22Rv1 (cell line): ENCODE measurements at regions not wholly inside any gene's neighbourhood (a gene's known extent, or its start where the extent isn't known, plus 50 kb on each side); places are given as distances from the start of the nearest gene placed in this dataset.
"Not testable (repeated sequence)": the region's sequence is repeated elsewhere in the genome, so short reads cannot be mapped to it uniquely, and the experiment has no call there.

ENCODE experiments used
- H3K27ac ChIP-seq: fragments of 450-650 bp; 2 replicates; pipeline ENCODE4 v1.5.1; 2017
- CTCF ChIP-seq: fragments of 450-650 bp; IDR thresholded peaks from 2 replicates; pipeline ENCODE4 v1.5.1; 2017; ENCODE audit warnings: mild to moderate bottlenecking
- ZFX ChIP-seq: fragments of 450-650 bp; IDR thresholded peaks from 2 replicates; pipeline ENCODE4 v1.6.1; 2017; ENCODE audit warnings: antibody characterized with exemption, borderline replicate concordance

DNA sequence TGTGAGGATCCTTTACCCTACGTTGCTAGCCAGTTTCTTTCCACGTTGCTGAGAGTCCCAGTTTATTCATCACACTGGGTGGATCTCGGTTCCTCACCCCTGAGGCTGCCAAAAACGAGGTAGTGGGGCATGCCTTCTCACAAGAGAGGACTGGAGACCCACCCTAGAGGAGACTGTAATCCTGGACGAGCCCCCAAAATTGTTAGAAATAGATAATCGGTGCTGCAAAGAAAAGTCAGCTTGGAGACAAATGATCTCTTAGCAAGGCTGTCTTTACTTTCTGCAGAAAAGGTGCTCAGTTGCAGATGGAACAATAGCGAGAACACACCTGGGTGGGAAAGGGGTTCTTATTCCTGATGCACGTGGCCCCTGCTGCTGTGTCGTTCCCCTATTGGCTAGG is 101.8 kb downstream of the TMEM167A start:
- H3K27ac ChIP-seq: no peak overlapping the region
- no peak for TF ChIP-seq ZFX

DNA sequence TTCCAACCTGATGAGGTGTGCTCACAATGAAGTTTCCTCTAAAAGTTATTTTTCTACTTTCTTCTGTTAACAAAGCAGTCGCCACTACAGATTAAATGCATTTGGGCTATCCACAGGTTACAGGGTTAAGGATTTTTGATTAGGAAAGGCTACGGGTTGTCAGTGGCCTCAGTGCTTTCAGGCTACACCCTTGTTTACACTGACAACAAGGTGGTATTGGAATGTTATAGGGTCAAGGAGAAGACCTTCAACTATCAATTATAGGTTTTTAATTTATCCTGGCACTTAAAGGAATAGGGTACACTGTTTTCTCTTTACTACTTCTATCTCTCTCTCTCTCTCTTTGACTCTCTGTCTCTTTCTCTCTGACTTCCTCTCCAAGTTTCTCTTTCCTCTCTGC is 102.8 kb downstream of the TMEM167A start:
- not testable (repeated sequence) for H3K27ac ChIP-seq

GRCh38 chr5:82971901-82972300 is 105.3 kb downstream of the TMEM167A start:
- no peak overlapping the region for H3K27ac ChIP-seq
- TF ChIP-seq ZFX (no peak), CTCF (no peak)

DNA sequence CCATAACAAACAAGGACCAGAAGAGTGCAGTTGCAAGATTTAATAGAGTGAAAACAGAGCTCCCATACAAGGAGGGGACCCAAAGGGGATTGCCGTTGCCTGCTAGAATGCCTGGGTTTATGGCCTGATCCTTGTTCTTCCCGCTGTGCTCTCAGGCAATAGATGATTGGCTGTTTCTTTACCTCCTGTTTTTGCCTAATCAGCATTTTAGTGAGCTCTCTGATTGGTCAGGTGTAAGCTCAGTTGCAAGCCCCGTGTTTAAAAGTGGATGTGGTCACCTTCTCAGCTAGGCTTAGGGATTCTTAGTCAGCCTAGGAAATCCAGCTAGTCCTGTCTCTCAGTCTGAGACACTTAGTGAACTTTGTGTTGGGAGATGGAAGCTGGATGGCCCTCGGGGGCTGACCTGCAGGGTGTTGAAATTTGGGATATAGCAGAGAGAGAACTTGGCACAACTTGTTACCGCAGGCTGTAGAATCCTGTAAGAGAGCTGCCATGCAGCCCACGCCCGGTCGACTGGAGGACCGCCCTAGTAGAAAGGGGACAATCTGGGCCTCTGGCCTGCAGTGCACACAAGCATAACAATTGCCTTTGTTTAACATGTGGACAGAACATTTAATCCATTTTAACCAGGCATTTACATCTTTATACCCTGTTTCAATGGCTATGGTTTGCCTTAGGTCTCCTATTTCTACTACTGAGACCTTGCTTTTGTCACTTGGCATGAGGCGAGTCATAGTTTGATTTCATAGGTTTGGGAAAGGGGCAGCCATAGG is 106.0 kb downstream of the TMEM167A start:
- not testable (repeated sequence) for H3K27ac ChIP-seq

DNA sequence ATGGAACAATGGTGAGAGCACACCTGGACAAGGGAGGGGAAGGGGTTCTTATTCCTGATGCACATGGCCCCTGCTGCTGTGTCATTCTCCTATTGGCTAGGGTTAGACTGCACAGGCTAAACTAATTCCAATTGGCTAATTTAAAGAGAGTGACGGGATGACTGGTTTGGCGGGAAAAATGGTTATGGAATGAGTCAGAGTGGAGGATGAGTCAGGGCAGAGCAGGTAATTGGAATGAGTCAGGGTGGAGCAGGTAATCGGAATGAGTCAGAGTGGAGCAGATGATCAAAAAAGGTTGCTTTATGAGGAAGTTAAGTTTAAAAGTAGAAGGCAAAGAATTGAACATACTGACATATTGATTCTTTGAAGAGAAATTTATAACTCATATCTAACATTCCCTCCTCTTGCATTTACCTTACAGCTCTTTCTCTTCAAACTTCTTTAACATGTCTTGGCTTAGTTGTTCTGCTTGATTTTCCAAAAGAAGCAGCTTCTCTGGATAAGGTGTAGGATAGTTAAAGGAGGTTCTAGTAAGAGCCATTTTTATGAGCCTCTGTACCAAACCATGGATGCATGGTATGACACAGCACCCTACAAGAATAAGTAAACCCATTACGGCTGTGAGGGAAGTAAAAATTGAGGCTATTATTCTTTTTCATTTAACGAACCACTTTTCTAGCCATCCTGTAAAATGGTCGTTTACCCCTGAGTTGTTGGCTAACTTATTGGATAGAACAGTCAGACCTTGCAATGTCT is 107.8 kb downstream of the TMEM167A start:
- not testable (repeated sequence) for H3K27ac ChIP-seq

GRCh38 chr5:82967072-82967471 is 110.1 kb downstream of the TMEM167A start:
- TF ChIP-seq CTCF (no peak), ZFX (no peak)
- H3K27ac ChIP-seq: no peak overlapping the region

DNA sequence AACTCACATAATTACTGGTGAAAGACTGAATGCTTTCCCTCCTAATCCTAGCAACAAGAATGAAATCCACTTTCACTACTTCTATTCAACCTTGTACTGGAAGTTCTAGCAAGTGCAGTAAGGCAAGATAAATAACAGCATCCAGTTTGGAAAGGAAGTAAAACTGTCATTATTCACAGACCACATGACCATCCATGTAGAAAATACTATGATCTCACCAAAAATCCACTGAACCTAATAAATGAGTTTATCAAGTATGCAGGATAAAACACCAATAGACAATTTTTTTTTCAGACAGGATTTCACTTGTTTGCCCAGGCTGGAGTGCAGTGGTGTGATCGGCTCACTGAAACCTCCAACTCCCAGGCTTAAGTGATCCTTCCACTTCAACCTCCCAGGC is 117.7 kb downstream of the TMEM167A start:
- no peak overlapping the region for H3K27ac ChIP-seq
- TF ChIP-seq ZFX (no peak), CTCF (no peak)

DNA sequence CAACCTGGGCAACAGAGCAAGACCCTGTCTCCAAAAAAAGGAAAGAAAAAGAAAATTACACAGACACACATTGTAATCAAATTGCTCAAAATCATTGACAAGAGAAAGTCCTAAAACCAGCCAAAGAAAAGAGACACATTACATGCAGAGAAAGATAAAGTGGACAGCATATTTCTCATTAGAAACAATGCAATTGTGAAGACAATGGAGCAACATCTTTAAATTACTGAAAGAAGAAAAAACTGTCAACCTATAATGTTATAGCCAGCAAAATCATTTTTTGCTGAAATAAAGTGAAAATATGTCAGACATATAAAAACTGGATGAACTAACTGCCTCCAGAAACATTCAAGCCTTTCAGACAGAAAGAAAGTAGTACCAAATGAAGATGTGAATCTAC is 120.6 kb downstream of the TMEM167A start:
- TF ChIP-seq ZFX (no peak), CTCF (no peak)
- H3K27ac ChIP-seq: no peak overlapping the region

- TF ChIP-seq ZFX (no peak), CTCF (no peak)
- H3K27ac ChIP-seq: no peak overlapping the region
Observed at GRCh38 chr5:82952326-82952725, 124.9 kb downstream of the TMEM167A start.

DNA sequence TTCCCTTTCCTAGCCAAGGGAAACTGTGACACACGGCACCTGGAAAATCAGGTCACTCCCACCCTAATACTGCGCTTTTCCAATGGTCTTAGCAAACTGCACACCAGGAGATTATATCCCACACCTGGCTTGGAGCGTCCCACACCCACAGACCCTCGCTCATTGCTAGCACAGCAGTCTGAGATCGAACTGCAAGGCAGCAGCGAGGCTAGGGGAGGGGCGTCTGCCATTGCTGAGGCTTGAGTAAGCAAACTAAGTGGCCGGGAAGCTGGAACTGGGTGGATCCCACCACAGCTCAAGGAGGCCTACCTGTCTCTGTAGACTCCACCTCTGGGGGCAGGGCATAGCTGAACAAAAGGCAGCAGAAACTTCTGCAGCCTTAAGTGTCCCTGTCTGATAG is 132.9 kb downstream of the TMEM167A start:
- not testable (repeated sequence) for H3K27ac ChIP-seq
